ENCODE measurements at regions not wholly inside any gene's neighbourhood (a gene's known extent, or its start where the extent isn't known, plus 50 kb on each side); places are given as distances from the start of the nearest gene placed in this dataset.

DNA sequence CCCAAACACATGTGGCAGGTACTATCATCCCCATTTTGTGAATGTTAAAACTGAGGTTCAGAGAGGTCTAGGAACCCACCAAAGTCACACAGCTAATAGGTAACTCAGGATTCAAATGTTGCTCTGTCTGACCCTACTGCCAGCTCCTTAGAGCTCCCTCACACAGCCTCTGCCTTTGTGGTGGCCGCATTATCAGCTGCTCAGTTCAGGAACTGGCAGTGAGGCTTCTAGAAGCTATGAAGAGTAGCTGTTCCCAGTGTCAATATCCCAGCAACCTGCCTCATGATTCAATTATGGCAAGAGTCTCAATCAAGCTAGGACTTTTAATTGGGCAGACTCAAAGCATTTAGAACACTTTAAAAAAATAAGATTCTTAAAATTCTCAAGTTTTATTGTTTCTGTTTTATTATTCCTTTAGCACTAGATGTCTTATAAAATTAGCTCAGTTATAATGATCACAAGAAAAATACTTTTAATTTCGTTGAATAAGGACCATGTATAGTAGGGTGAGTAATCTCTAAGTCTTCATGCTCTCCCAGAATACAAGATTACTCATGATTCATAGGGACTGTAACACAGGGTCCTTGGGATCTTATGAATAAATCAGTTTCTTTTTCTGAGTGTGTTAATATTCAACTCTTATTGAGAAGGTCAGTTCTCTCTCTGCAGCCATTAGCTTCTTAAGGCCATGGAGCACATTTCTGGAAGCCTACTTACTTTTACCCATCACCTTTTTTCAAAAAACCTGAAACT lies 342.7 kb downstream of the RND3 start:
- Histone ChIP-seq H3K27me3 (replicated peaks; ENCODE audit: control insufficient read depth, insufficient read depth, low read length) (no peaks in the 10 kb centered on the region), H3K4me3 (replicated peaks; ENCODE audit: low read depth, low read length) (no peak overlapping the region), H3K36me3 (ENCODE audit: control insufficient read depth, insufficient read depth, low read length) (no peaks in the 10 kb centered on the region)
- TF ChIP-seq, protein P1, sequence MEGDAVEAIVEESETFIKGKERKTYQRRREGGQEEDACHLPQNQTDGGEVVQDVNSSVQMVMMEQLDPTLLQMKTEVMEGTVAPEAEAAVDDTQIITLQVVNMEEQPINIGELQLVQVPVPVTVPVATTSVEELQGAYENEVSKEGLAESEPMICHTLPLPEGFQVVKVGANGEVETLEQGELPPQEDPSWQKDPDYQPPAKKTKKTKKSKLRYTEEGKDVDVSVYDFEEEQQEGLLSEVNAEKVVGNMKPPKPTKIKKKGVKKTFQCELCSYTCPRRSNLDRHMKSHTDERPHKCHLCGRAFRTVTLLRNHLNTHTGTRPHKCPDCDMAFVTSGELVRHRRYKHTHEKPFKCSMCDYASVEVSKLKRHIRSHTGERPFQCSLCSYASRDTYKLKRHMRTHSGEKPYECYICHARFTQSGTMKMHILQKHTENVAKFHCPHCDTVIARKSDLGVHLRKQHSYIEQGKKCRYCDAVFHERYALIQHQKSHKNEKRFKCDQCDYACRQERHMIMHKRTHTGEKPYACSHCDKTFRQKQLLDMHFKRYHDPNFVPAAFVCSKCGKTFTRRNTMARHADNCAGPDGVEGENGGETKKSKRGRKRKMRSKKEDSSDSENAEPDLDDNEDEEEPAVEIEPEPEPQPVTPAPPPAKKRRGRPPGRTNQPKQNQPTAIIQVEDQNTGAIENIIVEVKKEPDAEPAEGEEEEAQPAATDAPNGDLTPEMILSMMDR (IDR thresholded peaks at IDR 0.05; ENCODE audit: insufficient read depth, low read length, poor library complexity, severe bottlenecking): no peak
- DNase-seq (ENCODE audit: extremely low read depth, insufficient read length): no peak

DNA sequence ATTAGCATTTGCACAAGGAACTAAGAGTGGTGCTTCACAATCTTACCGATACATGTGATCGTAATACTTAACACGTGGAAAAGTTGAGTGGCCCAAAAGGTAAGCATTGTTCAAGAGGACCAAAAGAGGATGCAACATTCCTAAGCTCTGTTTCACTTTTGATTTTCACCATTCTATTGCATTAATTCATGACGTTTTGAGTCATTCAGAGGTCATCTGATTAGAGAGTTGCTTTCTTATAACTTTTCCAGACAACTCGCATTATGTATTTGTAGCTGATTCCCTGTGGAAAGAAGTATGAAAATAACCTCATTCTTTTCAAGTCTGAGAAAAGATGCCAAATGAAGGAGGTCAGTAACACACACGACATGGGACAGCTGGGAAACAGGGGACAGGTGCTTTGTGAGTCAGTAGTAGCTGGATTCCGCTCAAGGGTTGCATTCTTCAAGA lies 344.4 kb downstream of the RND3 start:
- TF ChIP-seq, protein P1 (IDR thresholded peaks at IDR 0.05; ENCODE audit: insufficient read depth, low read length, poor library complexity, severe bottlenecking): no peak
- no peak overlapping the region for H3K4me3 ChIP-seq (replicated peaks; ENCODE audit: low read depth, low read length)
- DNase-seq (ENCODE audit: extremely low read depth, insufficient read length): no peak

DNA sequence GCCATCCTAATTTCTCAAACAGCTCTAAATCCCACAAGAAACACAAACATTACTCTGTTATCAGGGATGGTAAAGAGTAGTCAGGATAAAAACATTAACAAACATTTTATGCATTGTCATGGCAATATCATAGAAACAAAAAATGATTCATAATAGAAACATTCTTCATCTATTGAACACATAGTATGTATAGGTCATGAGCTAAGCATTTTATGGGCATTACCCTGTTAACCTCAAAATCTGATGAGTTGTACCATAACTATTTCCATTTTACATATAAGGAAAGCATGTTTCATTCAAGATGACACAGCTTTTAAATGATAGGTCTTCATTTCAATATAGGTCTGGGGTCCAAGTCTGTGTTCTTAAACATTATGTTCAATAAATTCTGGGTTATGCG lies 344.9 kb downstream of the RND3 start:
- TF ChIP-seq, protein P1 (IDR thresholded peaks at IDR 0.05; ENCODE audit: insufficient read depth, low read length, poor library complexity, severe bottlenecking): no peak
- no peak overlapping the region for H3K4me3 ChIP-seq (replicated peaks; ENCODE audit: low read depth, low read length)
- H3K27me3 ChIP-seq (replicated peaks; ENCODE audit: control insufficient read depth, insufficient read depth, low read length): no peaks in the 10 kb centered on the region
- no peak for DNase-seq (ENCODE audit: extremely low read depth, insufficient read length)
- H3K36me3 ChIP-seq (ENCODE audit: control insufficient read depth, insufficient read depth, low read length): no peaks in the 10 kb centered on the region

More for the DNA sequence above, 344.4 kb downstream of the RND3 start:
- H3K27me3 ChIP-seq (replicated peaks; ENCODE audit: control insufficient read depth, insufficient read depth, low read length): no peaks in the 10 kb centered on the region
- H3K36me3 ChIP-seq (ENCODE audit: control insufficient read depth, insufficient read depth, low read length): no peaks in the 10 kb centered on the region

DNA sequence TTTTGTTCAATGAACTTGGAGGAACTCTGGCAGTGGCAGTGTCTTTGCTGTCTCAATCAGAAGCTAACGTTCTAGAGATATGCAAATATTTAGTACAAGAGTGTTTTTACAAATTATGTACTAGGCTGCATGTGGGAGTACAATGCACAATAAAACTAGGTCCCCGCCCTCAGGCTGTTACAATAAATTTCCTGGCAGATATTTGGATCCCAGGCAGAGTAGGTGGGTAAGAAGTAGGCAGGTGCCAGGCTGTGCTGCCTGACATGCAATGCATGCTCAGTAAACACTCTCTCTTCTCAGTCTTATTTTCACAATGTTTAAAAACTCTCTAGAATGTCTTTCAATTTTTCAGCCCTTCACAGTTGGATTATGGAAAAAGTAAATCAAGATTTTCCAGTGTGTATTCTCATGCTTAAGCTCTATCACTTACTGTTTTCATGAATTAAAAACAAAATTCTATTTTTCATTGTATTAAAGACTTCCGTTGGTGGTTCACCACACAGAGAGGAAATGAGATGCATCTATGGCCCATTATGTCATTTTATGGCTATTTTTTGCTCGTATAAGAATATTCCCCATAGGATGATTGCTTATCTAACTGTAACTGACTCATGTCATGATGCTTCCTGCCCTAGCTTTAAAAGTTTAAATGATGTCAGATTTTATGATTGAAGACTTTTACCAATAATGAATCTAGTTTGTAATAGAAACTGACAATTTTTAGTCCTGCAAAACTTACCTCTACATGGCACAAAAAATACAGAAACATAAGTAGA lies 346.1 kb downstream of the RND3 start:
- TF ChIP-seq, protein P1 (IDR thresholded peaks at IDR 0.05; ENCODE audit: insufficient read depth, low read length, poor library complexity, severe bottlenecking): no peak
- DNase-seq (ENCODE audit: extremely low read depth, insufficient read length): no peak
- Histone ChIP-seq H3K36me3 (ENCODE audit: control insufficient read depth, insufficient read depth, low read length) (no peaks in the 10 kb centered on the region), H3K27me3 (replicated peaks; ENCODE audit: control insufficient read depth, insufficient read depth, low read length) (no peaks in the 10 kb centered on the region), H3K4me3 (replicated peaks; ENCODE audit: low read depth, low read length) (no peak overlapping the region)

DNA sequence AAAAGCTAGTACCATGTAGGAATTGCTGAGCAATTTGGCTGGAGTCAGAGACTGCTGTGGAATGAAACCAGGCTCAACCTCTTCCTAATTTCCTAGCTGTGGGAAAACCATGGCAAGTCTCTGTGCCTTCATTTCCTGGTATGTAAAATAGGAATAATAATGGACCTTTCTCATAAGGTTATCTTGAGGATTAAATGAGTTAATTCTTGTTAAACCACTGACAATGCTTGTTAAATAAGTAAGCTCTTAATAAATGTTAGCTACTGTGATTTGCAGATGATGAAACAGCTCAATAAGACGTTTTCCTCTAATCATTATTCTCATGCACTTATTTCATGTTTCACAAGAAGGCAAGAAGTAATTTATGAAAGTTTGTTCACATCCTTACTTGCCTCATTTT lies 346.7 kb downstream of the RND3 start:
- H3K27me3 ChIP-seq (replicated peaks; ENCODE audit: control insufficient read depth, insufficient read depth, low read length): no peaks in the 10 kb centered on the region
- H3K4me3 ChIP-seq (replicated peaks; ENCODE audit: low read depth, low read length): no peak overlapping the region
- H3K36me3 ChIP-seq (ENCODE audit: control insufficient read depth, insufficient read depth, low read length): no peaks in the 10 kb centered on the region
- TF ChIP-seq, protein P1 (IDR thresholded peaks at IDR 0.05; ENCODE audit: insufficient read depth, low read length, poor library complexity, severe bottlenecking): no peak
- no peak for DNase-seq (ENCODE audit: extremely low read depth, insufficient read length)
